Adrenal gland (tissue), 9 donors: ENCODE measurements at regions not wholly inside any gene's neighbourhood (a gene's known extent, or its start where the extent isn't known, plus 50 kb on each side); places are given as distances from the start of the nearest gene placed in this dataset.

Experiments
- DNase-seq, 7 donors: peaks; one replicate each; pipeline ENCODE4 v3.0.0-alpha.2; 2019 to 2020
- H3K27ac ChIP-seq, 5 donors: fragments of 200-600 bp; sonication (generic) in 4 of 5; 1 replicate in 3 of 5; 2 replicates in 2 of 5; pipeline versions ENCODE4 v1.5.1 to v1.8.0; 2016 to 2020; ENCODE audit warnings: mild to moderate bottlenecking in 1 of 5
- H3K27me3 ChIP-seq: fragments of 200-600 bp; 2 replicates; pipeline ENCODE4 v1.8.0; 2021
- H3K36me3 ChIP-seq, 2 donors: fragments of 200-600 bp; replicated peaks in 1 of 2; 1 replicate in 1 of 2; 2 replicates in 1 of 2; pipeline versions ENCODE4 v1.5.1 to v1.8.0; 2018 to 2022
- H3K4me1 ChIP-seq, 2 donors: fragments of 200-600 bp; replicated peaks in 1 of 2; 1 replicate in 1 of 2; 2 replicates in 1 of 2; pipeline versions ENCODE4 v1.5.1 to v1.8.0; 2018 to 2021
- H3K4me3 ChIP-seq, 4 donors: fragments of 200-600 bp; sonication (generic) in 3 of 4; one replicate each; pipeline ENCODE4 v1.5.1; 2016 to 2018
- H3K9me3 ChIP-seq, 3 donors: fragments of 200-600 bp; sonication (generic) in 1 of 3; replicated peaks in 1 of 3; 1 replicate in 2 of 3; 2 replicates in 1 of 3; pipeline versions ENCODE4 v1.5.1 to v1.8.0; 2016 to 2021
- POLR2A ChIP-seq, 2 donors: fragments of 450-650 bp; IDR thresholded peaks; one replicate each; pipeline ENCODE4 v1.6.1; 2017; ENCODE audit warnings: antibody characterized with exemption in 2 of 2, mild to moderate bottlenecking in 2 of 2, moderate library complexity in 1 of 2
- WGBS, 4 donors: extraction: QIAGEN DNeasy Blood & Tissue Kit in 2 of 4; methylation state at CpG; one replicate each; pipeline versions ENCODE4 v1.1.5 to v1.1.7; 2013 to 2017; 5-methylcytosine and 5-hydroxymethylcytosine counted together
- intact Hi-C, 2 donors: fragments of 100-400 bp; cut with DNase I; formaldehyde crosslinking; loops; one replicate each; pipeline versions ENCODE4 v1.14.1 to v1.15.0; 2022 to 2023
- TF ChIP-seq, protein P1 (sequence below), 6 experiments: fragments of 450-650 bp in 4 of 6; fragments of 200-600 bp in 2 of 6; sonication (generic) in 1 of 6; IDR thresholded peaks; 1 replicate in 5 of 6; 2 replicates in 1 of 6; pipeline versions ENCODE4 v1.5.1 to v1.8.0; 2016 to 2021; ENCODE audit warnings: antibody characterized with exemption in 6 of 6, mild to moderate bottlenecking in 2 of 6, moderate library complexity in 1 of 6
- donor health status: healthy with polysubstance abuse.
- donor health status: Bipolar disorder and iron deficiency.
- donor health status: DM: yes; HTN: yes; CAD: no.
- donor health status: DM: no; HTN: no; CAD: no.
- donor health status: DM: no; HTN: no; CAD: no.

DNA sequence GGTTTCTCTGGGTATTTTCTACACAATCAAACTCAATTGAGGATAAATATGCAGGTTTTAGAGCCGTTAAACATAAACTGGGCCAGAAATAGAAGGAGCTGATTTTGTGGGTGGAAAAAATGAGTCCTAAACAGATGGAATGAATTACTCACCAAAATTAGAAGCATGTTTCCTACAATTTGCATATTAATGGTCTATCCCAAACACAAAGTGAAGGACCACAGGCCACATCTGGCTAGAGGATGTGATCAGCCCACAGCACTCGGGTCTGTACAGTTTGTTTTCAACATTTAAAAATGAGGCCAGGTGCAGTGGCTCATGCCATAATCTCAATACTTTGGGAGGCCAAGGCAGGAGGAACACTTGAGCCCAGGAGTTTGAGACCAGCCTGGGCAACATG is 296.3 kb downstream of the PREX1 start:
- whole genome bisulfite sequencing, 4 donors = 56 to 71% (median 63%) methylated on average over 2 of the region's 2 CpGs
- Histone ChIP-seq H3K36me3 (no peaks in the 10 kb centered on the region), H3K27me3 (no peaks in the 10 kb centered on the region), H3K4me1 (no peaks in the 10 kb centered on the region), H3K27ac (no peak overlapping the region), H3K9me3 (no peaks in the 10 kb centered on the region), H3K4me3 (no peak overlapping the region)
- no peak for DNase-seq
- no peak for TF ChIP-seq POLR2A (IDR thresholded peaks at IDR 0.05)
- TF ChIP-seq, protein P1, sequence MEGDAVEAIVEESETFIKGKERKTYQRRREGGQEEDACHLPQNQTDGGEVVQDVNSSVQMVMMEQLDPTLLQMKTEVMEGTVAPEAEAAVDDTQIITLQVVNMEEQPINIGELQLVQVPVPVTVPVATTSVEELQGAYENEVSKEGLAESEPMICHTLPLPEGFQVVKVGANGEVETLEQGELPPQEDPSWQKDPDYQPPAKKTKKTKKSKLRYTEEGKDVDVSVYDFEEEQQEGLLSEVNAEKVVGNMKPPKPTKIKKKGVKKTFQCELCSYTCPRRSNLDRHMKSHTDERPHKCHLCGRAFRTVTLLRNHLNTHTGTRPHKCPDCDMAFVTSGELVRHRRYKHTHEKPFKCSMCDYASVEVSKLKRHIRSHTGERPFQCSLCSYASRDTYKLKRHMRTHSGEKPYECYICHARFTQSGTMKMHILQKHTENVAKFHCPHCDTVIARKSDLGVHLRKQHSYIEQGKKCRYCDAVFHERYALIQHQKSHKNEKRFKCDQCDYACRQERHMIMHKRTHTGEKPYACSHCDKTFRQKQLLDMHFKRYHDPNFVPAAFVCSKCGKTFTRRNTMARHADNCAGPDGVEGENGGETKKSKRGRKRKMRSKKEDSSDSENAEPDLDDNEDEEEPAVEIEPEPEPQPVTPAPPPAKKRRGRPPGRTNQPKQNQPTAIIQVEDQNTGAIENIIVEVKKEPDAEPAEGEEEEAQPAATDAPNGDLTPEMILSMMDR (IDR thresholded peaks at IDR 0.05) = no peak
- intact Hi-C loops = no loop called here

DNA sequence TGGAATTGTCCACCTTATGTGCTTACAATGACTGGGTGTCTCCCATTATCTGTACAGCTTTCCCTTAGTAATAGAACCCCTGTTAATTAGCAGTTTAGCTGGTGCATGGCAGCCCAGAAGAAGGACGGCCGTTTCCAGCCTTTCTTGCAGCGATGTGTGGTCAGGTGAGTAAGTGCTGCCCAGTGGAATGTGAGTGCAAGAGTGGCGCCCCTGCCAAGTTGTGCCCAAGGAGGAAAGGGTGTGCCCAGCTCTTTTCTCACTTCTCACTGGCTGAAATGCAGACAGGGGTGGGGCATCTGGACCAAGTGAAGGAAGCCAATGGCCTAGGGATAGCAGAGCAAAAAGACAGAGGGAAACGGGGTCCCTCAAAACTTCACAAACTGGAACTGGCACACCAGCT is 296.8 kb downstream of the PREX1 start:
- Histone ChIP-seq H3K27me3 (no peaks in the 10 kb centered on the region), H3K4me1 (no peaks in the 10 kb centered on the region), H3K4me3 (no peak overlapping the region), H3K36me3 (no peaks in the 10 kb centered on the region), H3K9me3 (no peaks in the 10 kb centered on the region), H3K27ac (no peak overlapping the region)
- no peak for DNase-seq
- TF ChIP-seq POLR2A (IDR thresholded peaks at IDR 0.05) = no peak
- TF ChIP-seq, protein P1 (IDR thresholded peaks at IDR 0.05) = no peak
- intact Hi-C loops = no loop called here
- WGBS, 4 donors = 72 to 81% (median 78%) methylated on average over 5 of the region's 5 CpGs

DNA sequence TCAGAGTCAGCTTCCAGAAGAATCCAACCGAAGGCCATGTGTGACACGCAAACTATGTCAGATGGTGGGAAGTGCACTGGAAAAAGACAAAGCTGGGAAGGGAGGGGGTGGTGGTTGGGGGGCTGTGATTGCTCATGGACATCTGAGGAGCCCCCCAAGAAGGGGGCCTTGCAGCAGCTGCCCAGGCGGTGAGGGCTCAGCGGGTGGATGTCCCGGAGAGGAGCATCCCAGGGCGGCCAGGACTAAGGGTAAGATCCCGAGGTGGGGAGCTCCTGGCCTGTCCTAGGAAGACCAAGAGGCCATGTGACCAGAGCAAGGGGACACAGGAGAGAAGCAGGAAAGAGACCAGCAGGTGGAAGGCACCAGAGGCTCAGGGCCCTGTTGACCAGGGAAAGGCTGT is 299.5 kb downstream of the PREX1 start:
- WGBS, 4 donors = 80 to 92% (median 88%) methylated on average over 7 of the region's 7 CpGs
- intact Hi-C loops = no loop called here
- Histone ChIP-seq H3K4me3 (no peak overlapping the region), H3K36me3 (no peaks in the 10 kb centered on the region), H3K27ac (no peak overlapping the region), H3K27me3 (no peaks in the 10 kb centered on the region), H3K4me1 (no peaks in the 10 kb centered on the region), H3K9me3 (no peaks in the 10 kb centered on the region)
- DNase-seq = no peak
- no peak for TF ChIP-seq POLR2A (IDR thresholded peaks at IDR 0.05)
- TF ChIP-seq, protein P1 (IDR thresholded peaks at IDR 0.05) = no peak

DNA sequence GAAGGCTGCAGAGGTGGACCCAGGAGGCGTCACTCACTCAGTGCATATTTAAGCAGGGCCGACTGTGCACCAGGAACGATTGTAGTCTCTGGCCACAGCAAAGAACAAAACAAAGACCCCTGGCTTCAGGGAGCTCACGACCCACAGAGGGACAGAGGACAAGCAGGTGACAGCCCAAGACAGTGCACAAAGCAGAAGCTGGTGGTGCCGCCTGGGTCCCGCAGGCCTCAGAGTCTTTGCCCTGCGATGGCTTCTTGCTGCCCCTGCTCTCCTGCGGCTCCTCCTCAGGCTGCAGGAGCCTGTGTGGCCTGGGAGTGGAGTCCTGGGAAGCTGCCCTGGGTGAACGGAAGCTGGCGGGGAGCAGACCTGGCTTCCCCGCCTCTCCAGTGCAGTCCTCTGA is 300.0 kb downstream of the PREX1 start:
- Histone ChIP-seq H3K36me3 (no peaks in the 10 kb centered on the region), H3K4me3 (no peak overlapping the region), H3K4me1 (no peaks in the 10 kb centered on the region), H3K27ac (no peak overlapping the region), H3K9me3 (no peaks in the 10 kb centered on the region), H3K27me3 (no peaks in the 10 kb centered on the region)
- DNase-seq = no peak
- TF ChIP-seq POLR2A (IDR thresholded peaks at IDR 0.05) = no peak
- TF ChIP-seq, protein P1 (IDR thresholded peaks at IDR 0.05) = no peak
- 71 to 78% (median 74%) methylated on average over 3 to 11 of the region's 11 CpGs for WGBS, 4 donors
- intact Hi-C loops = no loop called here
